HepG2 (cell line): ENCODE measurements at regions not wholly inside any gene's neighbourhood (a gene's known extent, or its start where the extent isn't known, plus 50 kb on each side); places are given as distances from the start of the nearest gene placed in this dataset.

ENCODE experiments used
- ATAC-seq: fragments of 200-7000 bp; cut with Tn5 transposase; 3 replicates; pipeline ENCODE4 v1.9.1; 2020; ENCODE audit warnings: mild to moderate bottlenecking, moderate library complexity
- BruUV-seq: library from RNA; stranded (reverse); fragments of 400-500 nt; replicated peaks from 2 replicates; lab custom pipeline; 2021; lab: Mats Ljungman, UMichigan
- CTCF ChIA-PET: fragments of 300-600 bp; formaldehyde crosslinking; extraction: SDS; loops from one replicate; lab custom pipeline; 2021; ENCODE audit warnings: low total read pairs, inconsistent platforms, low intra/inter-chr PET ratio; lab: Yijun Ruan, JAX
- POLR2A ChIA-PET: fragments of 350-600 bp; sonication (Branson Sonifier 250); formaldehyde crosslinking; loops from one replicate; lab custom pipeline; 2020; ENCODE audit warnings: antibody characterized with exemption, inconsistent platforms; lab: Yijun Ruan, JAX
- DNase-seq: peaks from one replicate; pipeline ENCODE4 v3.0.0-alpha.2; 2015; ENCODE audit warnings: low spot score
- FAIRE-seq: peaks from 3 replicates; lab custom pipeline; 2011; peaks lifted over from hg19 to GRCh38; lab: Jason Lieb, UNC
- H2AFZ ChIP-seq: one replicate; pipeline ENCODE4 v1.6.1; 2011; ENCODE audit warnings: low read length, inconsistent platforms
- H3K27ac ChIP-seq: fragments of 300-600 bp; 3 replicates; pipeline ENCODE4 v1.8.0; 2011; ENCODE audit warnings: mixed run types, mild to moderate bottlenecking, mixed read lengths, low read length, inconsistent platforms; ENCODE audit not compliant: insufficient read depth; ENCODE audit errors: extremely low read length
- H3K27me3 ChIP-seq, 2 experiments: fragments of 200-600 bp in 1 of 2; 2 replicates in 1 of 2; 3 replicates in 1 of 2; pipeline versions ENCODE4 v1.6.0 to v1.8.0; 2011; ENCODE audit warnings: low read length in 2 of 2, mild to moderate bottlenecking in 2 of 2, moderate library complexity in 2 of 2, inconsistent platforms in 1 of 2; ENCODE audit not compliant: insufficient read depth in 2 of 2, control insufficient read depth in 1 of 2
- H3K36me3 ChIP-seq, 2 experiments: fragments of 200-600 bp in 1 of 2; replicated peaks in 1 of 2; 2 replicates in 1 of 2; 3 replicates in 1 of 2; pipeline versions ENCODE4 v1.5.1 to v1.8.0; 2011; ENCODE audit warnings: low read length in 2 of 2, inconsistent platforms in 1 of 2; ENCODE audit not compliant: insufficient read depth in 2 of 2, control insufficient read depth in 1 of 2
- H3K4me1 ChIP-seq: 2 replicates; pipeline ENCODE4 v1.5.1; 2012; ENCODE audit warnings: low read length, inconsistent platforms; ENCODE audit not compliant: insufficient read depth
- H3K4me2 ChIP-seq: 2 replicates; pipeline ENCODE4 v1.6.0; 2011; ENCODE audit warnings: low read depth, low read length, inconsistent platforms
- H3K4me3 ChIP-seq, 3 experiments: fragments of 200-600 bp in 1 of 3; sonication (generic), shearing (Covaris generic) in 1 of 3; replicated peaks in 1 of 3; 2 replicates each; pipeline ENCODE4 v1.5.1; 2011 to 2016; ENCODE audit warnings: low read length in 3 of 3, inconsistent platforms in 2 of 3, low read depth in 2 of 3, mild to moderate bottlenecking in 2 of 3, control low read depth in 1 of 3, mixed read lengths in 1 of 3; ENCODE audit not compliant: insufficient read depth in 1 of 3
- H3K79me2 ChIP-seq: one replicate; pipeline ENCODE4 v1.6.1; 2011; ENCODE audit warnings: low read length, inconsistent platforms; ENCODE audit not compliant: insufficient read depth
- H3K9ac ChIP-seq: 2 replicates; pipeline ENCODE4 v1.6.0; 2011; ENCODE audit warnings: mild to moderate bottlenecking, low read depth, low read length, inconsistent platforms; ENCODE audit not compliant: insufficient read depth
- H3K9me3 ChIP-seq: 2 replicates; pipeline ENCODE4 v1.5.1; 2012; ENCODE audit warnings: mild to moderate bottlenecking, low read length
- H4K20me1 ChIP-seq: 2 replicates; pipeline ENCODE4 v1.6.0; 2011; ENCODE audit warnings: inconsistent platforms, mild to moderate bottlenecking, low read length, moderate library complexity; ENCODE audit not compliant: insufficient read depth
- AGO1 ChIP-seq: fragments of 200-400 bp; formaldehyde crosslinking; IDR thresholded peaks from 2 replicates; pipeline ENCODE4 v1.6.1; 2017; ENCODE audit warnings: mild to moderate bottlenecking, low read depth, low read length, moderate library complexity; ENCODE audit not compliant: poor library complexity, severe bottlenecking
- ATF7-NPFF ChIP-seq: sonication (generic); formaldehyde crosslinking; IDR thresholded peaks from 2 replicates; pipeline ENCODE4 v1.8.1; 2023; ENCODE audit warnings: mild to moderate bottlenecking, low read depth, missing genetic modification reagents, moderate library complexity
- HNRNPL ChIP-seq: fragments of 200-400 bp; formaldehyde crosslinking; IDR thresholded peaks from 2 replicates; pipeline ENCODE4 v1.6.1; 2017; ENCODE audit warnings: mild to moderate bottlenecking, low read depth, low read length
- KAT8 ChIP-seq: IDR thresholded peaks from 2 replicates; pipeline ENCODE4 v1.6.1; 2016; ENCODE audit warnings: missing genetic modification reagents, missing compliant biosample characterization
- KLF15 ChIP-seq: sonication (generic); formaldehyde crosslinking; IDR thresholded peaks from 2 replicates; pipeline ENCODE4 v1.8.1; 2023; ENCODE audit warnings: borderline replicate concordance, mild to moderate bottlenecking, inconsistent platforms, missing genetic modification reagents, mixed read lengths
- NFKB2 ChIP-seq: sonication (generic); formaldehyde crosslinking; IDR thresholded peaks from 2 replicates; pipeline ENCODE4 v1.4.0; 2020; ENCODE audit warnings: missing genetic modification reagents, borderline replicate concordance
- NFYB ChIP-seq: sonication (generic); formaldehyde crosslinking; IDR thresholded peaks from 2 replicates; pipeline ENCODE4 v1.4.0; 2020; ENCODE audit warnings: missing genetic modification reagents
- NR2F2 ChIP-seq: IDR thresholded peaks from 2 replicates; pipeline ENCODE4 v1.6.1; 2012; ENCODE audit warnings: low read depth, inconsistent platforms, borderline replicate concordance
- RBM39 ChIP-seq: fragments of 200-400 bp; formaldehyde crosslinking; IDR thresholded peaks from one replicate; pipeline ENCODE4 v1.6.1; 2018; ENCODE audit warnings: antibody characterized with exemption, mild to moderate bottlenecking, low read depth, low read length; ENCODE audit not compliant: poor library complexity, severe bottlenecking
- TBL1XR1 ChIP-seq: fragments of 150-350 bp; IDR thresholded peaks from 2 replicates; pipeline ENCODE4 v1.6.1; 2014; ENCODE audit warnings: borderline replicate concordance, low read length; ENCODE audit not compliant: partially characterized antibody
- ZFP36L1 ChIP-seq: sonication (generic); formaldehyde crosslinking; IDR thresholded peaks from 2 replicates; pipeline ENCODE4 v1.8.0; 2022; ENCODE audit warnings: mild to moderate bottlenecking, missing genetic modification reagents, moderate library complexity
- ZNF224 ChIP-seq: sonication (generic); formaldehyde crosslinking; IDR thresholded peaks from 2 replicates; pipeline ENCODE4 v1.5.0; 2020; ENCODE audit warnings: mild to moderate bottlenecking, missing genetic modification reagents
- ZNF431 ChIP-seq: sonication (generic); formaldehyde crosslinking; IDR thresholded peaks from 2 replicates; pipeline ENCODE4 v1.9.0; 2022; ENCODE audit warnings: missing genetic modification reagents, low read depth, mild to moderate bottlenecking, borderline replicate concordance
- ZNF737 ChIP-seq: sonication (generic); formaldehyde crosslinking; IDR thresholded peaks from 2 replicates; pipeline ENCODE4 v1.5.0; 2020; ENCODE audit warnings: missing genetic modification reagents, mild to moderate bottlenecking, borderline replicate concordance
- ZSCAN29 ChIP-seq: sonication (generic); formaldehyde crosslinking; conservative IDR thresholded peaks from 2 replicates; pipeline ENCODE4 v1.4.0; 2020; ENCODE audit warnings: mild to moderate bottlenecking, missing genetic modification reagents
- WGBS: methylation state at CpG from one replicate; pipeline ENCODE4 v1.1.6; 2017; ENCODE audit warnings: low lambda C conversion rate; 5-methylcytosine and 5-hydroxymethylcytosine counted together
- in situ Hi-C: cut with HindIII; loops from 2 replicates; pipeline ENCODE4 v1.10.0; 2017; ENCODE audit warnings: low pct_unique_long_range_greater_than_20kb; ENCODE audit not compliant: extremely low pct_ligation_motif_present
- intact Hi-C: fragments of 100-400 bp; cut with micrococcal nuclease; formaldehyde crosslinking; loops from one replicate; pipeline ENCODE4 v1.10.0; 2022; ENCODE audit not compliant: unreplicated experiment
- TF ChIP-seq, protein P1 (sequence below): sonication (generic); formaldehyde crosslinking; IDR thresholded peaks from 2 replicates; pipeline ENCODE4 v1.4.0; 2020; ENCODE audit warnings: low read depth, mild to moderate bottlenecking, missing genetic modification reagents
- TF ChIP-seq, protein P2 (sequence below), 2 experiments: sonication (generic) in 1 of 2; formaldehyde crosslinking in 1 of 2; IDR thresholded peaks; 2 replicates each; pipeline versions ENCODE4 v1.4.0 to v1.6.1; 2018 to 2020; ENCODE audit warnings: missing genetic modification reagents in 2 of 2, borderline replicate concordance in 1 of 2, low read depth in 1 of 2, mild to moderate bottlenecking in 1 of 2, missing biosample characterization in 1 of 2

DNA sequence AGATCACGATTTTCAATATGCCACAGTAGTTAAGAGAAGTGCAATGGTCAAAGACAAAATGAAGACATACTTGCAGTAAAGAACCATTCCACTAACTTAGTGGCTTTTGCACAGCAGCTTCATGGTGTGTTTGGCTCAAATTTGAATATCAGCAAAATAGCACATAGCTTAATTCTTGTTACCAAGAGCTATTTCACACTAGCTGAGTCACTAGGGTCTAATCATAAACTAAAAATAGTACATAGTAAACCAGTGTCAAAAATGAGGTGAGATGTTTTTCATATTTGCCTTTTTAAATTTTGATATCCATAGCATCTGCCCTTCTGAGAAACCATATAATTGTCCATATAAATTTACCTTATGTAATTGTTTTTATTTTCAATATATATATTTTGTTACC, 325.0 kb upstream of the LUZP2 start:
- intact Hi-C loops (no loop called here), in situ Hi-C loops (no loop called here)
- no TSS peak for BruUV-seq
- H3K4me2 ChIP-seq: no peak overlapping the region
- POLR2A ChIA-PET: no interaction called here
- CTCF ChIA-PET: no interaction called here
- no peak overlapping the region for H2AFZ ChIP-seq
- no peaks in the 10 kb centered on the region for H3K79me2 ChIP-seq
- no peaks in the 10 kb centered on the region for H4K20me1 ChIP-seq
- H3K36me3 ChIP-seq: no peaks in the 10 kb centered on the region
- no peaks in the 10 kb centered on the region for H3K9me3 ChIP-seq
- no peaks in the 10 kb centered on the region for H3K27me3 ChIP-seq
- H3K27ac ChIP-seq: no peak overlapping the region
- no peak overlapping the region for H3K4me3 ChIP-seq
- FAIRE-seq (no peak), DNase-seq (no peak), ATAC-seq (no peak)
- WGBS: 0% methylated on average over 1 of the region's 1 CpG
- no peaks in the 10 kb centered on the region for H3K4me1 ChIP-seq
- TF ChIP-seq ZSCAN29 (CRISPR knock-in tag): no peak
- TF ChIP-seq RBM39: no peak
- TF ChIP-seq, protein P1, sequence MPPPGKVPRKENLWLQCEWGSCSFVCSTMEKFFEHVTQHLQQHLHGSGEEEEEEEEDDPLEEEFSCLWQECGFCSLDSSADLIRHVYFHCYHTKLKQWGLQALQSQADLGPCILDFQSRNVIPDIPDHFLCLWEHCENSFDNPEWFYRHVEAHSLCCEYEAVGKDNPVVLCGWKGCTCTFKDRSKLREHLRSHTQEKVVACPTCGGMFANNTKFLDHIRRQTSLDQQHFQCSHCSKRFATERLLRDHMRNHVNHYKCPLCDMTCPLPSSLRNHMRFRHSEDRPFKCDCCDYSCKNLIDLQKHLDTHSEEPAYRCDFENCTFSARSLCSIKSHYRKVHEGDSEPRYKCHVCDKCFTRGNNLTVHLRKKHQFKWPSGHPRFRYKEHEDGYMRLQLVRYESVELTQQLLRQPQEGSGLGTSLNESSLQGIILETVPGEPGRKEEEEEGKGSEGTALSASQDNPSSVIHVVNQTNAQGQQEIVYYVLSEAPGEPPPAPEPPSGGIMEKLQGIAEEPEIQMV: no peak
- TF ChIP-seq ATF7-NPFF (CRISPR knock-in tag): no peak
- no peak for TF ChIP-seq ZNF737 (CRISPR knock-in tag)
- no peak for TF ChIP-seq TBL1XR1
- no peak overlapping the region for H3K9ac ChIP-seq

DNA sequence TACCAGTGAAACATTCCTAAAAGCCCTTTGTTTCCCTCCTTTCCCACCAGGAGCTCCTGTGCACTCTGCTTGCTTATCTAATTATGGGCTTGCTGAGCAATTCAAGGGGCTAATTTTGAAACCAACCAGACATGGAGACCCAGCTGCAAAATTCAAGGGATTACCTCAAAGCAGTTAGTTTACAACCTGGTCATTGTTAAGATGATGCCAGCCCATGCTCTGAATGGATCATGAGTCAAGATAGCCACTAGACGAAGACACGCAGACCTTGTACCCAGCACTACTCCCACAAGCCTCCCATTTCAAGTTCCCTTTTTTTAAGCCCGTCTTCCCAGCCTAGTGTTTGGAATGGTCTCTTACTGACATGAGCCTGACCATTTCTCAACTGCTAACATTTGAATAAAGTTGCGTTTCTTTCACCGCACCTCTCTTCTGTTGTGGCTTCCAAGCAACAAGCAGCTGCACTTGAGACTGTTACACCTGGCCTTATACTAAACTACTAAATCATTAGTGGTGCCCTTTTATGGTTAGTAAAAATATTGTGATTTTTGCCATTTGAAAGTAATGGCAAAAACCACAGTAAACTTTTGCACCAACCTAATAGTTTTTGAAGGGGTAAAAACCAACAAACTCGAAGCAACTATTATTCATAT, 315.3 kb upstream of the LUZP2 start:
- intact Hi-C loops: no loop called here
- in situ Hi-C loops: no loop called here
- no peak for FAIRE-seq
- no TSS peak for BruUV-seq
- no peak for ATAC-seq
- POLR2A ChIA-PET: no interaction called here
- no peak overlapping the region for H3K4me2 ChIP-seq
- H3K79me2 ChIP-seq: no peaks in the 10 kb centered on the region
- no peak overlapping the region for H3K4me3 ChIP-seq
- DNase-seq: no peak
- no peak overlapping the region for H2AFZ ChIP-seq
- TF ChIP-seq NR2F2 (no peak), KLF15 (no peak), NFYB (CRISPR knock-in tag) (no peak), NFKB2 (CRISPR knock-in tag) (no peak), ZFP36L1 (CRISPR knock-in tag) (no peak), ZNF431 (CRISPR knock-in tag) (no peak), HNRNPL (no peak), AGO1 (no peak), ZNF224 (CRISPR knock-in tag) (no peak), KAT8 (CRISPR knock-in tag) (no peak)
- TF ChIP-seq, protein P2, sequence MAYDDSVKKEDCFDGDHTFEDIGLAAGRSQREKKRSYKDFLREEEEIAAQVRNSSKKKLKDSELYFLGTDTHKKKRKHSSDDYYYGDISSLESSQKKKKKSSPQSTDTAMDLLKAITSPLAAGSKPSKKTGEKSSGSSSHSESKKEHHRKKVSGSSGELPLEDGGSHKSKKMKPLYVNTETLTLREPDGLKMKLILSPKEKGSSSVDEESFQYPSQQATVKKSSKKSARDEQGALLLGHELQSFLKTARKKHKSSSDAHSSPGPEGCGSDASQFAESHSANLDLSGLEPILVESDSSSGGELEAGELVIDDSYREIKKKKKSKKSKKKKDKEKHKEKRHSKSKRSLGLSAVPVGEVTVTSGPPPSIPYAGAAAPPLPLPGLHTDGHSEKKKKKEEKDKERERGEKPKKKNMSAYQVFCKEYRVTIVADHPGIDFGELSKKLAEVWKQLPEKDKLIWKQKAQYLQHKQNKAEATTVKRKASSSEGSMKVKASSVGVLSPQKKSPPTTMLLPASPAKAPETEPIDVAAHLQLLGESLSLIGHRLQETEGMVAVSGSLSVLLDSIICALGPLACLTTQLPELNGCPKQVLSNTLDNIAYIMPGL (CRISPR knock-in tag; IDR thresholded peaks at IDR 0.05; ENCODE audit: borderline replicate concordance in 1 of 2, low read depth in 1 of 2): no peak
- TF ChIP-seq, all 625 proteins: peak for 0
- H3K4me1 ChIP-seq: no peaks in the 10 kb centered on the region
- H3K9ac ChIP-seq: no peak overlapping the region
- H3K36me3 ChIP-seq: no peaks in the 10 kb centered on the region
- H3K27me3 ChIP-seq: no peaks in the 10 kb centered on the region
- no peak overlapping the region for H3K27ac ChIP-seq
- CTCF ChIA-PET: no interaction called here
- 23% methylated on average over 5 of the region's 6 CpGs for WGBS
- H3K9me3 ChIP-seq: no peaks in the 10 kb centered on the region
- no peaks in the 10 kb centered on the region for H4K20me1 ChIP-seq
